CD4-positive, CD25-positive, alpha-beta regulatory T cell (primary cell): ENCODE measurements at regions not wholly inside any gene's neighbourhood (a gene's known extent, or its start where the extent isn't known, plus 50 kb on each side); places are given as distances from the start of the nearest gene placed in this dataset.

Experiments used
- ATAC-seq, 2 donors: fragments of 150-1000 bp; cut with Tn5 transposase; one replicate each; pipeline ENCODE4 v1.10.0; 2021; ENCODE audit warnings: low read depth in 2 of 2, moderate number of reproducible peaks in 2 of 2, moderate library complexity in 1 of 2
- DNase-seq, 3 donors: peaks; one replicate each; pipeline versions ENCODE4 v3.0.0 to v3.0.0-alpha.2; 2012 to 2022; ENCODE audit warnings: mixed read lengths in 1 of 3
- H3K27ac ChIP-seq: one replicate; pipeline ENCODE4 v1.7.0; 2013; ENCODE audit warnings: mild to moderate bottlenecking, low read length; ENCODE audit not compliant: insufficient read depth, poor library complexity, severe bottlenecking
- H3K27me3 ChIP-seq: one replicate; pipeline ENCODE4 v1.7.0; 2013; ENCODE audit warnings: low read length; ENCODE audit not compliant: control insufficient read depth, insufficient read depth
- H3K36me3 ChIP-seq: one replicate; pipeline ENCODE4 v1.7.0; 2013; ENCODE audit warnings: mild to moderate bottlenecking, low read length, moderate library complexity; ENCODE audit not compliant: control insufficient read depth, insufficient read depth
- H3K4me1 ChIP-seq: 2 replicates; pipeline ENCODE4 v1.7.0; 2013; ENCODE audit warnings: mild to moderate bottlenecking, low read length; ENCODE audit not compliant: insufficient read depth, control insufficient read depth, poor library complexity, severe bottlenecking
- H3K4me3 ChIP-seq: one replicate; pipeline ENCODE4 v1.7.0; 2013; ENCODE audit warnings: low read depth, mild to moderate bottlenecking, low read length, moderate library complexity
- H3K9me3 ChIP-seq, 2 experiments: 1 replicate in 1 of 2; 2 replicates in 1 of 2; pipeline ENCODE4 v1.7.0; 2013; ENCODE audit warnings: low read length in 2 of 2, mild to moderate bottlenecking in 1 of 2, moderate library complexity in 1 of 2; ENCODE audit not compliant: control insufficient read depth in 2 of 2
- H3K27ac Mint-ChIP-seq, 3 donors: one replicate each; pipeline ENCODE4 v1.8.0; 2020 to 2022; ENCODE audit warnings: mild to moderate bottlenecking in 3 of 3, mixed read lengths in 3 of 3, moderate library complexity in 2 of 3
- H3K27me3 Mint-ChIP-seq: one replicate; pipeline ENCODE4 v1.8.0; 2022; ENCODE audit warnings: mild to moderate bottlenecking, mixed read lengths
- H3K36me3 Mint-ChIP-seq: one replicate; pipeline ENCODE4 v1.8.0; 2020; ENCODE audit warnings: mixed read lengths
- H3K4me1 Mint-ChIP-seq, 4 donors: one replicate each; pipeline ENCODE4 v1.8.0; 2020 to 2022; ENCODE audit warnings: mixed read lengths in 4 of 4, mild to moderate bottlenecking in 1 of 4
- H3K4me3 Mint-ChIP-seq, 4 donors: one replicate each; pipeline ENCODE4 v1.8.0; 2020 to 2022; ENCODE audit warnings: mild to moderate bottlenecking in 4 of 4, mixed read lengths in 4 of 4, moderate library complexity in 3 of 4
- H3K9me3 Mint-ChIP-seq, 7 donors: one replicate each; pipeline ENCODE4 v1.8.0; 2020 to 2022; ENCODE audit warnings: mixed read lengths in 7 of 7, mild to moderate bottlenecking in 3 of 7, moderate library complexity in 2 of 7

- Mint-ChIP-seq H3K36me3 (no peaks in the 10 kb centered on the region), H3K27ac (no peak overlapping the region), H3K27me3 (no peaks in the 10 kb centered on the region), H3K4me1 (no peaks in the 10 kb centered on the region), H3K4me3 (no peak overlapping the region), H3K9me3 (peaks cover 0 to 19% (median 4%) of the 10 kb centered on the region in 7 donors)
- H3K27me3 ChIP-seq: no peaks in the 10 kb centered on the region
- no peaks in the 10 kb centered on the region for H3K4me1 ChIP-seq
- no peak for ATAC-seq
- H3K4me3 ChIP-seq: no peak overlapping the region
- DNase-seq: no peak
- H3K9me3 ChIP-seq: no peaks in the 10 kb centered on the region
- H3K27ac ChIP-seq: no peak overlapping the region
- H3K36me3 ChIP-seq: no peaks in the 10 kb centered on the region
Observed at GRCh38 chr5:6000867-6001266, 377.5 kb downstream of the MED10 start.

GRCh38 chr5:5995819-5996218, 382.5 kb downstream of the MED10 start:
- H3K27me3 ChIP-seq: no peaks in the 10 kb centered on the region
- peaks cover 0 to 56% (median 6%) of the 10 kb centered on the region in 7 donors for H3K9me3 Mint-ChIP-seq
- no peak for ATAC-seq

GRCh38 chr5:5986492-5987178, 391.7 kb downstream of the MED10 start:
- Mint-ChIP-seq H3K36me3 (no peaks in the 10 kb centered on the region), H3K4me3 (no peak overlapping the region)
- ATAC-seq: no peak

More at GRCh38 chr5:5995819-5996218, 382.5 kb downstream of the MED10 start:
- Histone ChIP-seq H3K36me3 (no peaks in the 10 kb centered on the region), H3K27ac (no peak overlapping the region), H3K9me3 (peaks cover 0 to 2% of the 10 kb centered on the region in 2 experiments), H3K4me3 (no peak overlapping the region), H3K4me1 (no peaks in the 10 kb centered on the region)
- no peaks in the 10 kb centered on the region for H3K36me3 Mint-ChIP-seq
- no peak overlapping the region for H3K4me3 Mint-ChIP-seq
- H3K4me1 Mint-ChIP-seq: no peaks in the 10 kb centered on the region
- no peaks in the 10 kb centered on the region for H3K27me3 Mint-ChIP-seq
- no peak for DNase-seq
- H3K27ac Mint-ChIP-seq: no peak overlapping the region

GRCh38 chr5:5985332-5985731, 393.0 kb downstream of the MED10 start:
- H3K4me3 ChIP-seq: no peak overlapping the region
- Mint-ChIP-seq H3K4me1 (no peaks in the 10 kb centered on the region), H3K9me3 (peaks cover 0 to under 1% (median 0%) of the 10 kb centered on the region in 7 donors), H3K36me3 (no peaks in the 10 kb centered on the region), H3K27ac (no peak overlapping the region), H3K4me3 (no peak overlapping the region), H3K27me3 (no peaks in the 10 kb centered on the region)
- H3K27ac ChIP-seq: no peak overlapping the region
- H3K9me3 ChIP-seq: no peaks in the 10 kb centered on the region
- H3K36me3 ChIP-seq: no peaks in the 10 kb centered on the region
- DNase-seq (no peak), ATAC-seq (no peak)
- no peaks in the 10 kb centered on the region for H3K27me3 ChIP-seq
- no peaks in the 10 kb centered on the region for H3K4me1 ChIP-seq

More at GRCh38 chr5:5986492-5987178, 391.7 kb downstream of the MED10 start:
- no peak for DNase-seq
- H3K9me3 Mint-ChIP-seq: peaks cover 0 to 4% (median 0%) of the 10 kb centered on the region in 7 donors
- H3K4me1 ChIP-seq: no peaks in the 10 kb centered on the region
- no peaks in the 10 kb centered on the region for H3K4me1 Mint-ChIP-seq
- H3K27ac Mint-ChIP-seq: no peak overlapping the region
- H3K27ac ChIP-seq: no peak overlapping the region
- H3K4me3 ChIP-seq: no peak overlapping the region
- no peaks in the 10 kb centered on the region for H3K27me3 ChIP-seq
- no peaks in the 10 kb centered on the region for H3K36me3 ChIP-seq
- no peaks in the 10 kb centered on the region for H3K27me3 Mint-ChIP-seq
- H3K9me3 ChIP-seq: no peaks in the 10 kb centered on the region

- no peaks in the 10 kb centered on the region for H3K4me1 Mint-ChIP-seq
- no peaks in the 10 kb centered on the region for H3K27me3 Mint-ChIP-seq
Observed at GRCh38 chr5:5983261-5983980, 394.9 kb downstream of the MED10 start.

GRCh38 chr5:5981562-5981961, 396.8 kb downstream of the MED10 start:
- no peaks in the 10 kb centered on the region for H3K9me3 ChIP-seq
- peaks cover 0 to 4% (median 0%) of the 10 kb centered on the region in 7 donors for H3K9me3 Mint-ChIP-seq
- H3K27ac Mint-ChIP-seq: no peak overlapping the region
- H3K36me3 ChIP-seq: no peaks in the 10 kb centered on the region
- H3K36me3 Mint-ChIP-seq: no peaks in the 10 kb centered on the region
- no peak for ATAC-seq
- no peak overlapping the region for H3K4me3 Mint-ChIP-seq
- H3K27me3 ChIP-seq: no peaks in the 10 kb centered on the region
- no peak overlapping the region for H3K4me3 ChIP-seq
- no peaks in the 10 kb centered on the region for H3K4me1 Mint-ChIP-seq
- no peak for DNase-seq
- no peak overlapping the region for H3K27ac ChIP-seq
- no peaks in the 10 kb centered on the region for H3K4me1 ChIP-seq
- no peaks in the 10 kb centered on the region for H3K27me3 Mint-ChIP-seq

More at GRCh38 chr5:5983261-5983980, 394.9 kb downstream of the MED10 start:
- peaks cover 0 to 4% (median 0%) of the 10 kb centered on the region in 7 donors for H3K9me3 Mint-ChIP-seq
- Histone ChIP-seq H3K4me1 (no peaks in the 10 kb centered on the region), H3K27ac (no peak overlapping the region), H3K36me3 (no peaks in the 10 kb centered on the region), H3K9me3 (no peaks in the 10 kb centered on the region), H3K4me3 (no peak overlapping the region), H3K27me3 (no peaks in the 10 kb centered on the region)
- ATAC-seq (no peak), DNase-seq (no peak)
- no peaks in the 10 kb centered on the region for H3K36me3 Mint-ChIP-seq
- no peak overlapping the region for H3K4me3 Mint-ChIP-seq
- H3K27ac Mint-ChIP-seq: no peak overlapping the region

GRCh38 chr5:5980538-5980895, 397.8 kb downstream of the MED10 start:
- peaks cover 0 to 4% (median 0%) of the 10 kb centered on the region in 7 donors for H3K9me3 Mint-ChIP-seq
- no peak for DNase-seq
- no peak for ATAC-seq
- H3K27me3 Mint-ChIP-seq: no peaks in the 10 kb centered on the region
- no peaks in the 10 kb centered on the region for H3K4me1 Mint-ChIP-seq
- no peak overlapping the region for H3K4me3 Mint-ChIP-seq
- no peak overlapping the region for H3K4me3 ChIP-seq
- no peaks in the 10 kb centered on the region for H3K27me3 ChIP-seq
- H3K27ac Mint-ChIP-seq: no peak overlapping the region
- H3K9me3 ChIP-seq: no peaks in the 10 kb centered on the region
- no peak overlapping the region for H3K27ac ChIP-seq
- H3K4me1 ChIP-seq: no peaks in the 10 kb centered on the region
- no peaks in the 10 kb centered on the region for H3K36me3 ChIP-seq
- H3K36me3 Mint-ChIP-seq: no peaks in the 10 kb centered on the region
